WERI-Rb-1 (cell line): ENCODE measurements at regions not wholly inside any gene's neighbourhood (a gene's known extent, or its start where the extent isn't known, plus 50 kb on each side); places are given as distances from the start of the nearest gene placed in this dataset.

Experiments used
- DNase-seq: peaks from one replicate; pipeline ENCODE4 v3.0.0-alpha.2; 2020
- H3K27ac ChIP-seq: fragments of 250-450 bp; sonication (Bioruptor Pico); 2 replicates; pipeline ENCODE4 v1.5.1; 2020; ENCODE audit warnings: mild to moderate bottlenecking, moderate library complexity
- H3K27me3 ChIP-seq: fragments of 250-450 bp; sonication (Bioruptor Pico); 2 replicates; pipeline ENCODE4 v1.5.1; 2021; ENCODE audit warnings: mild to moderate bottlenecking, low read depth, moderate library complexity; ENCODE audit not compliant: insufficient read depth, severe bottlenecking
- H3K36me3 ChIP-seq: fragments of 250-450 bp; sonication (Bioruptor Pico); 2 replicates; pipeline ENCODE4 v1.5.1; 2020; ENCODE audit warnings: mild to moderate bottlenecking, moderate library complexity
- H3K4me3 ChIP-seq: 2 replicates; pipeline ENCODE4 v1.5.1; 2011; ENCODE audit warnings: low read depth, mild to moderate bottlenecking, control low read depth, low read length
- H3K9me3 ChIP-seq: fragments of 250-450 bp; sonication (Bioruptor Pico); 2 replicates; pipeline ENCODE4 v1.5.1; 2021; ENCODE audit warnings: mild to moderate bottlenecking, moderate library complexity; ENCODE audit not compliant: severe bottlenecking
- TF ChIP-seq, protein P1 (sequence below): IDR thresholded peaks from 2 replicates; pipeline ENCODE4 v1.5.1; 2011; ENCODE audit warnings: low read depth, mild to moderate bottlenecking, control low read depth, inconsistent platforms, low read length

GRCh38 chr1:194103516-194104246 lies 917.3 kb upstream of the B3GALT2 start:
- TF ChIP-seq, protein P1, sequence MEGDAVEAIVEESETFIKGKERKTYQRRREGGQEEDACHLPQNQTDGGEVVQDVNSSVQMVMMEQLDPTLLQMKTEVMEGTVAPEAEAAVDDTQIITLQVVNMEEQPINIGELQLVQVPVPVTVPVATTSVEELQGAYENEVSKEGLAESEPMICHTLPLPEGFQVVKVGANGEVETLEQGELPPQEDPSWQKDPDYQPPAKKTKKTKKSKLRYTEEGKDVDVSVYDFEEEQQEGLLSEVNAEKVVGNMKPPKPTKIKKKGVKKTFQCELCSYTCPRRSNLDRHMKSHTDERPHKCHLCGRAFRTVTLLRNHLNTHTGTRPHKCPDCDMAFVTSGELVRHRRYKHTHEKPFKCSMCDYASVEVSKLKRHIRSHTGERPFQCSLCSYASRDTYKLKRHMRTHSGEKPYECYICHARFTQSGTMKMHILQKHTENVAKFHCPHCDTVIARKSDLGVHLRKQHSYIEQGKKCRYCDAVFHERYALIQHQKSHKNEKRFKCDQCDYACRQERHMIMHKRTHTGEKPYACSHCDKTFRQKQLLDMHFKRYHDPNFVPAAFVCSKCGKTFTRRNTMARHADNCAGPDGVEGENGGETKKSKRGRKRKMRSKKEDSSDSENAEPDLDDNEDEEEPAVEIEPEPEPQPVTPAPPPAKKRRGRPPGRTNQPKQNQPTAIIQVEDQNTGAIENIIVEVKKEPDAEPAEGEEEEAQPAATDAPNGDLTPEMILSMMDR, result no peak
- Histone ChIP-seq H3K9me3 (no peaks in the 10 kb centered on the region), H3K36me3 (no peaks in the 10 kb centered on the region), H3K27me3 (no peaks in the 10 kb centered on the region), H3K4me3 (no peak overlapping the region), H3K27ac (no peak overlapping the region)
- peak; percentile 6 for DNase-seq

- Histone ChIP-seq H3K36me3 (no peaks in the 10 kb centered on the region), H3K27me3 (no peaks in the 10 kb centered on the region), H3K4me3 (no peak overlapping the region), H3K9me3 (no peaks in the 10 kb centered on the region), H3K27ac (no peak overlapping the region)
- no peak for DNase-seq
- TF ChIP-seq, protein P1, result no peak
Observed at GRCh38 chr1:194103101-194103500, 916.7 kb upstream of the B3GALT2 start.

DNA sequence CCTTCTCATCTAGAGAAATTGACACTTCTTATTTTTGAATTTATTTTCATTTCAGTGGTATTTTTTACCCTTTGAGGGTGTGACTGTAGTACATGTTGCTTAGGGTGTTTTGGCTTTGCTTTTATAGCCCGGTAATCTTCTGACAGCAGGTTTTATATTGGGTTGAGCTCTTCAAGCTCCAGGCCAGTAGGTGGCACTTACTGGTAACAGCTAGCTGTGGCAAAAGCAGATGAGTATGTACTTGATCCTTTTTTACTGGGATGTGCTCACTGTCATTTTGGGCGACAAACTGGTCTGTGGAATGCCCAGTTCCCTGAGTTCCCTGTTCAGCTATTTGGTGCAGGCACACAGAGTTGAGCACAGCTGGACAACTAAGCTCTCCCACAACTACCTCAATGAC lies 916.2 kb upstream of the B3GALT2 start:
- H3K27ac ChIP-seq, result no peak overlapping the region
- no peak overlapping the region for H3K4me3 ChIP-seq
- peak; percentile 20 for DNase-seq
- no peaks in the 10 kb centered on the region for H3K36me3 ChIP-seq
- no peaks in the 10 kb centered on the region for H3K27me3 ChIP-seq
- H3K9me3 ChIP-seq, result no peaks in the 10 kb centered on the region
- TF ChIP-seq, protein P1, result peak; percentile 54

DNA sequence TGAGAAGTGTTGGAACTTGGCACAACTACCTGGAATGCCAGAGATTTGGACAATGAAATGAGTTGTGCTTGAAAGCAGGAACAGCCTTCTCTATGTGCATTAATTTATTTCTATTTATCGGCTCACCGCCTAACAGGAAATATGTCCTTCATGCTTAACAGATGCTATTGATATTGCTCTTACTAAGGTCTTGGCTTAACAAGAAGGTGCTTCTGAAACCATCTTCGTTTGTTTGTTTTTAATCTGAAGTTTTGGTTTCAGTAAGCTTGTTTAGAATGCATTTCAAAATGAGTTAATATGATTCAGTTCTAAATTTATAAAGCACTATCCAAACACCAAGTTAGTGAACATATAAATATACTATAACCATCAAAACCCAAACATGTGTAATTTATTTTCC lies 898.3 kb upstream of the B3GALT2 start:
- DNase-seq, result no peak
- no peak overlapping the region for H3K27ac ChIP-seq
- H3K4me3 ChIP-seq, result no peak overlapping the region
- no peaks in the 10 kb centered on the region for H3K27me3 ChIP-seq
- no peaks in the 10 kb centered on the region for H3K36me3 ChIP-seq
- H3K9me3 ChIP-seq, result no peaks in the 10 kb centered on the region
- TF ChIP-seq, protein P1, result no peak

- H3K9me3 ChIP-seq, result no peaks in the 10 kb centered on the region
- no peaks in the 10 kb centered on the region for H3K27me3 ChIP-seq
- H3K36me3 ChIP-seq, result no peaks in the 10 kb centered on the region
- H3K4me3 ChIP-seq, result no peak overlapping the region
- TF ChIP-seq, protein P1, result no peak
- no peak for DNase-seq
- no peak overlapping the region for H3K27ac ChIP-seq
Observed at GRCh38 chr1:194081444-194081843, 895.0 kb upstream of the B3GALT2 start.

DNA sequence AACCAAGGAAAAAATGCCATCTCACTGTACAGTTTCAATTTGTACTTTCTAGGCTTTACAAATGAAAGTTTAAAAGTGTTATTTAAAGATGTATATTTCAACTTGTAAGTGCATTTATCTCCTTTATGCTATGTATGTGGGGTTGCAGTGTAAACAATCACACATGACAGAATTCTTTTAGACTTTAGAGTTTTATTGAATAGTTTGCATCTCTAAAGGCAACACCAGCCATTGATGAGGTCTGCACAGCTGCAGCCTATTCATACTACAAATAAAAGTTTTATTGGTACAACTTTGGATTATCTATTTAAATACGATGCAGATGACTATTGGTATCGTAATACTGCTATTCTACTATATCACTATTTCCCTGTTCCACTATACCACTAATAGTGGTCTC lies 894.4 kb upstream of the B3GALT2 start:
- no peak overlapping the region for H3K4me3 ChIP-seq
- H3K27ac ChIP-seq, result no peak overlapping the region
- no peaks in the 10 kb centered on the region for H3K36me3 ChIP-seq
- no peak for DNase-seq
- no peaks in the 10 kb centered on the region for H3K9me3 ChIP-seq
- TF ChIP-seq, protein P1, result no peak
- H3K27me3 ChIP-seq, result no peaks in the 10 kb centered on the region
